ENCODE measurements at regions not wholly inside any gene's neighbourhood (a gene's known extent, or its start where the extent isn't known, plus 50 kb on each side); places are given as distances from the start of the nearest gene placed in this dataset.

DNA sequence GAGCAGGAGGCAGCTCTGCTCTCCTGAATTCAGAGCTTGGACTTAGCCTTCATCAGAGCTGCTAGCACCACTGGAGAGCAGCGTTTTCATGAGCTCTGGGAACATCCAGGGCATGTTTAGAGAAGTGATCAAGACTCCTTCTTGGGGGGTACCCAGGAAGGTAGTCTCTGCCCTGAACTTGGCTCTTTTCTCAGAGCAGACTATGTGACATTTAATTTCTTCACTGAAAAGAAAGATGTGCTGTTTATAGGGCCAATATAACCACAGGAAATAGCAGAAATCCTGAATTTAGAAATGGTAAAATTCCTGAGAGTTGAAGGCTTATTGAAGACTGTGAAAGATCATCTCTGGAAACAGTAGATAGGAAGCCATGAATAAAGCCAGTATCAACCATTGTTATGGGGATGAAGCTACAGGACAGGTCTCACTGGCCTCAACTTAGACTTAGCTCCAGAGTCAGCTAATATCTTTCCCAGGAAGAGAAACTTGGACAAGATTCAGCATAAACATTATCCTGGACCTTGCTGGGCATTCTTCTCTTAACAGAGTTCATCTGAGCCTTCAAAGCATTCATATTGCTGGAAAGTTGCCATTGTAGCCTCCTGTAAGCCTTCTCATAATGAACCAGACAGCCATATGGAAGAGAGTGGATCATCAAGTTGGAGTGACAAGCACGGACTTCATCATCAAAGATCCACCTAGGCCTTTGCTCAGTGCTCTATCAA, 386.6 kb upstream of the THBS1 start:
- no peak for DNase-seq

GRCh38 chr15:39195961-39196486, 384.9 kb upstream of the THBS1 start:
- no peak for DNase-seq

- DNase-seq: no peak
Observed at GRCh38 chr15:39198044-39199000, 382.6 kb upstream of the THBS1 start.

DNA sequence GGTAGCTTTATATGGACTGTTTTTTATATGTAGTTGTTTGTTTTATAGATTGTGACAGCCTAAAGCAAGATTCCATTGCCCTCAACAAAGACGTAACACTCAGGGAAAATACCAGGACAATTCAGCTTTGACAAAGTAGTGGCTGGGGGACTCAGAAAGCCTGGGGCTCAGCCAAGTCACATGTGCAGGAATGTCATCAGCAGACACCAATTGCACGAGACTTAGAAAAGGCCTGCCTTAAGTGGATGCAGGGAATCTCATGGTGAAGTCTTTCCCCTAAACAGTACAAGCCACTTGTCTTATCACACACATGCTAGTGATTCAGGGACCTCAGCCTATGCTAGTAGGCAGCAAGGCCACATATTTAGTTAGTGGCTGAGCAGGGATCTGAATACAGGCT, 381.8 kb upstream of the THBS1 start:
- DNase-seq: no peak

- no peak for DNase-seq
Observed at GRCh38 chr15:39200586-39200985, 380.3 kb upstream of the THBS1 start.

GRCh38 chr15:39202641-39203040, 378.2 kb upstream of the THBS1 start:
- no peak for DNase-seq

DNA sequence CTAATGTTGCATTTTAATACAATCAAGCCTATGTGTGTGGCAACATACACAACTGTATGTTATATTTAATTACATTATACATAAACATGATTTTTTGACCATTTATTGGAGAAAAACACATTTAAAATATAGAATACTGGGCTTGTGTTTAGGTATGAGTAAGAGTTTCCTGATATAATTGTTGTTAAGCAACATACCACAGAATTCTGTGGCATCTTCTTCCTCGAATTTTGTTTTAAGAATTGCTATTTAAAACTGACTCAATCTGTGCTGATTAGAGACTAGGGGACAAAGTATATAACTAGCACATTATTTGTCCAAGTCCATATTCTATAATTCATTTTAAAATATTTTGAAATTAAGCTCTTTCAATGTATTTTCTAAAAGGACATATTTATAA, 376.8 kb upstream of the THBS1 start:
- DNase-seq: no peak

DNA sequence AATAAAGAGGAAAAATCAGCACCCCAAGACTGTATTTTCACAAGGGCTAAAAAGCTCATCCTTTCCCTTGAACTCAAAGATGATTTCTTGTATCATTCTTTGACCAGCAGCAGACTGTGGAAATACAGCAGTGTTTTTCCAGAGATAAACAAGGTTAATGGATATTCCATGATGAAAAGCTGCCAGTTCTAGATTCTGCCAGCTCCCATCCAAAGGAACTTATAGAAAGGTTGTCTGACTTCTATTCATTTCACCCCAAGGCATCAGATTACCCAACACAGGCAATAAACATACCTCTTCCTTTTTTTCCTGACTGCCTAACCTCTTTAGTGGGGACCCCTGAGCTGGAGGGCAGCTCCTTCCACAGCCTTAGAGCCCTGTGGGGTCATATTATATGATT, 375.8 kb upstream of the THBS1 start:
- no peak for DNase-seq

GRCh38 chr15:39205506-39206371, 375.1 kb upstream of the THBS1 start:
- DNase-seq: no peak

DNA sequence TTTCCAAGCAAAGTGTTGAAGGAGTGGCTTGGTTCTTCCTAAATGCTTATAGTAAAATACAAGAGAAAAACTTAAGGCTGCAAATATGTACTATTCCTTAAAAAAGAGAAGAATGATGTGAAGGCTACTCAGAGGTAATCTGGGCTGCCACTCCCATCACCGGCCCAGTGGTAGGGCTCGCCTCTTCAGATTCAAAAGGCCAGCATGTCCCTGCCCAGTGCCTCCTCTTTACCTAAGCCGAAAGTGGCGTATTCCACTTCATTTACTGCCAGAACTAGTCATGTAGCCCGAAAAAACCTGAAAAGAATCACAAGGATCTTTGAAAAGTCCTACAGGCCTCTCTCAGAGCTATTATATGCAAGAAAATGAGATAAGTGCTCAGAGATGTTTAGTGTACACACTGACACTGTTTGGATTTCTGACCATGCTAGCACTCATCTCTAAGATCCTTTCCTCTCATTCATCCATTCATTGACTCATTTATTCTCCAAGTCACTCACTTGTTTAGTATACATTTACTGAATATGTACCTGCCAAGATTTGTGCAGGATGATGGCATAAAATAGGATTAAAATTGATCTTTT, 373.3 kb upstream of the THBS1 start:
- DNase-seq: no peak

GRCh38 chr15:39208187-39208586, 372.7 kb upstream of the THBS1 start:
- DNase-seq: no peak

GRCh38 chr15:39209548-39210211, 371.2 kb upstream of the THBS1 start:
- no peak for DNase-seq

DNA sequence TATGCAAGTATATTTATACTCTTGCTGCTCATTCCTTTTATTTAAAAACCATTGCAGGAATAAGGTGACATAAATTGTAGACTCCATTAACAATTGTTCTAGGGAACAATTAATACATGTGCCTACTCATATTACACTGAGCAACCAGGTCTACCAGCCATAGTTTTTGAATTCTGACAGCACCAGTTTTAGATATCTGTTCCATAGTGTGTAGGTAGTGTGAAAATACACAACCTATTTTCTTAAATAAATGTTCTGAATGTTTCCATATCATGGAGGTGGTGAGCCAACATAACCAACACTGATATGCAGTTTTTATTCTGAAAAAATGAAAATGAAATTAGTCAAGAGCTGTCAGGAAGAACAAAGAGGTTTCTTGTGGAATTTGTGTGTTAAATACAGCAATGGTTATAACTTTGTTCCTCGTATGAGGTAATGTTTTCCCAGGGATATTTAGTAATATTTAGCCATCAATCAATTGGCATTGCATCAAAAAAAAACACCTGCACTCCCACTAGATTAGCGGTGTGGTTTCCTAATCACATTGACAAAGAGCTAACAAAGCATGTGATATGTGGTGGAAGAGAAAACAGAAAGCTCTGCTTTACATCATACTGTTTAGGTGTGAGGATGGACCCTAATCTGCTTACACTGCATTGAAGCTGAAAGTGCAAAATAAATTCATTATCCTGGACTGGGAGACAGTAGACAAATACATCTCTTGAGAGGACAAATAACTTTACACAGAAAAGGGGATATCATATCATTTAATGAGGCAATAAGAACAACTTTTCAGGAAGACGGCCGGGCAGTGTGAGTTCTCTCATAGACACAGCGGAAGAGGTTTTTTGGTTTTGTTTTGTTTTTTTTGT, 369.5 kb upstream of the THBS1 start:
- no peak for DNase-seq

- no peak for DNase-seq
Observed at GRCh38 chr15:39213385-39213840, 367.5 kb upstream of the THBS1 start.

- DNase-seq: no peak
Observed at GRCh38 chr15:39215015-39215414, 365.9 kb upstream of the THBS1 start.

DNA sequence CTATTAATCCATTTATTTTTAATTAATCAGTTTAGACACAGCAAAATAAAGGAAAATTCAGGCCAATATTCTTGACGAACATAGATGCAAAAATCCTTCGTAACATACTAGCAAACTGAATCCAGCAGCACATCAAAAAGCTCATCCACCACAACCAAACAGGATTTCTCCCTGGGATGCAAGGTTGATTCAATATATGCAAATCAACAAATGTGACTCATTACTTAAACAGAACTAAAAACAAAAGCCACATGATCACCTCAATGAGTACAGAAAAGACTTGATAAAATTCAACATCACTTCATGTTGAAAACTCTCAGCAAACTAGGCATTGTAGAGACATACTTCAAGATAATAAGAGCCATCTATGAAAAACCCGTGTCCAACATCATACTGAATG, 364.1 kb upstream of the THBS1 start:
- no peak for DNase-seq

DNA sequence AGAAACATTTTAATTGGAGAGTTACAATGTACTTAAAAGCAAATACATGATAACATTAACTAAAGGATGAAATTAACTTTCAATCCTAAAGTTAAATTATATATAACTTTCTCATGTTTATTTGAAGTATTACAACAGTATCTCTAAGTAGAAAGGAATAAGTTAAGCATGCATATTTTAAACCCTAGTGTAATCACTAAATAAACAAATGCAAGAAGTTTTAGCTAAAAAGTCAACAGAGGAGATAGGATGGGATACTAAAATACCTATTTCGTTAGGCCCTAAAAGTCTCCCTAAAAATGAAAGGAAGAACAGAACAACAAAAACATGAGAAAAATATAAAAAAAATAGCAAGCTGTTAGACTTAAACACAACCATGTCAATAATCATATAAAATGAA, 361.3 kb upstream of the THBS1 start:
- no peak for DNase-seq

GRCh38 chr15:39226169-39226937, 354.5 kb upstream of the THBS1 start:
- no peak for DNase-seq

DNA sequence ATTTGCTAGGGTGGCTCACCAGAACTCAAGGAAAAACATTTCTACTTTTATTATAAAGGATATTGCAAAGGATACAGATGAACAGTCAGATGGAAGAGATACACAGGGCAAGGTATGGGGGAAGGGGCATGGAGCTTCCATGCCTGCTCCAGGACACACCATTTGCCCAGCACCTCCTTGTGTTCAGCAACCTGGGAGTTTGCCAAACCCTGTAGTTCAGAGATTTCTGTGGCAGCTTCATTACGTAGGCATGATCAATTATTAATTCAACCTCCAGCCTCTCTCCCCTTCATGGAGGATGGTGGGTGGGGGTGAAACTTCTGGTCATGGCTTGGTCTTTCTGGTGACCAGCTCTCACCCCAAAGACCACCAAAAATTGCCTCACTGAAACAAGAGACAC, 353.9 kb upstream of the THBS1 start:
- no peak for DNase-seq

- no peak for DNase-seq
Observed at GRCh38 chr15:39228889-39229288, 352.0 kb upstream of the THBS1 start.

All from stimulated activated CD4-positive, alpha-beta T cell treated with anti-CD3 and anti-CD28 coated beads, Interleukin-1b, Interleukin-23, amount 100 ng/mL, for 48 hours (primary cell).